K562 (cell line): ENCODE measurements at regions not wholly inside any gene's neighbourhood (a gene's known extent, or its start where the extent isn't known, plus 50 kb on each side); places are given as distances from the start of the nearest gene placed in this dataset.

Source experiments
- ATAC-seq: fragments of 200-7000 bp; cut with Tn5 transposase; 3 replicates; pipeline ENCODE4 v1.9.1; 2020; ENCODE audit warnings: moderate library complexity
- BruUV-seq: library from RNA; stranded (reverse); fragments of 400-500 nt; replicated peaks from 2 replicates; lab custom pipeline; 2021; lab: Mats Ljungman, UMichigan
- CTCF ChIA-PET: fragments of 300-600 bp; formaldehyde crosslinking; extraction: SDS; loops from one replicate; lab custom pipeline; 2021; ENCODE audit warnings: low intra/inter-chr PET ratio; lab: Yijun Ruan, JAX
- POLR2A ChIA-PET: fragments of 300-600, 350-650 bp; sonication (Branson Sonifier 250); formaldehyde crosslinking; extraction: SDS; loops from one replicate; lab custom pipeline; 2021; ENCODE audit warnings: antibody characterized with exemption, inconsistent platforms; lab: Yijun Ruan, JAX
- DNase-seq, 4 experiments: peaks; one replicate each; pipeline versions ENCODE4 v3.0.0 to v3.0.0-alpha.2; 2011 to 2018; ENCODE audit warnings: low spot score in 3 of 4, mixed read lengths in 3 of 4; ENCODE audit errors: extremely low read depth in 1 of 4
- FAIRE-seq: peaks from 2 replicates; lab custom pipeline; 2011; peaks lifted over from hg19 to GRCh38; lab: Jason Lieb, UNC
- H2AFZ ChIP-seq: 2 replicates; pipeline ENCODE4 v1.6.0; 2011; ENCODE audit warnings: low read depth, low read length, control low read depth, inconsistent platforms
- H3K27ac ChIP-seq: fragments of 200-600 bp; 3 replicates; pipeline ENCODE4 v1.8.0; 2011; ENCODE audit warnings: low read depth, mild to moderate bottlenecking, control low read depth, inconsistent platforms, low read length, moderate library complexity, mixed read lengths; ENCODE audit errors: extremely low read depth
- H3K27me3 ChIP-seq, 2 experiments: fragments of 300-600 bp in 1 of 2; 2 replicates in 1 of 2; 3 replicates in 1 of 2; pipeline versions ENCODE4 v1.6.0 to v1.8.0; 2011; ENCODE audit warnings: inconsistent platforms in 2 of 2, low read length in 2 of 2, mild to moderate bottlenecking in 1 of 2, mixed read lengths in 1 of 2, moderate library complexity in 1 of 2; ENCODE audit not compliant: control insufficient read depth in 2 of 2, insufficient read depth in 2 of 2
- H3K36me3 ChIP-seq: fragments of 300-600 bp; 3 replicates; pipeline ENCODE4 v1.8.0; 2011; ENCODE audit warnings: mild to moderate bottlenecking, low read length, inconsistent platforms; ENCODE audit not compliant: control insufficient read depth, insufficient read depth
- H3K4me1 ChIP-seq, 2 experiments: fragments of 200-600 bp in 1 of 2; replicated peaks in 1 of 2; 2 replicates in 1 of 2; 3 replicates in 1 of 2; pipeline versions ENCODE4 v1.5.1 to v1.8.0; 2011; ENCODE audit warnings: inconsistent platforms in 2 of 2, low read length in 2 of 2, mild to moderate bottlenecking in 1 of 2, mixed read lengths in 1 of 2, moderate library complexity in 1 of 2; ENCODE audit not compliant: control insufficient read depth in 2 of 2, insufficient read depth in 2 of 2
- H3K4me2 ChIP-seq: 2 replicates; pipeline ENCODE4 v1.6.1; 2011; ENCODE audit warnings: low read length, control low read depth, inconsistent platforms, mixed read lengths; ENCODE audit not compliant: insufficient read depth
- H3K4me3 ChIP-seq: fragments of 200-600 bp; sonication (generic), shearing (Covaris generic); 2 replicates; pipeline ENCODE4 v1.5.1; 2016; ENCODE audit warnings: control low read depth, inconsistent platforms
- H3K79me2 ChIP-seq: fragments of 200-600 bp; 3 replicates; pipeline ENCODE4 v1.8.0; 2011; ENCODE audit warnings: low read length, inconsistent platforms; ENCODE audit not compliant: control insufficient read depth, insufficient read depth
- H3K9ac ChIP-seq, 2 experiments: 2 replicates each; pipeline versions ENCODE4 v1.6.0 to v1.6.1; 2011; ENCODE audit warnings: low read depth in 2 of 2, low read length in 2 of 2, control low read depth in 1 of 2, inconsistent platforms in 1 of 2, mild to moderate bottlenecking in 1 of 2, mixed read lengths in 1 of 2; ENCODE audit not compliant: insufficient read depth in 1 of 2
- H3K9me1 ChIP-seq: one replicate; pipeline ENCODE4 v1.6.0; 2011; ENCODE audit warnings: inconsistent platforms, mild to moderate bottlenecking, low read length, moderate library complexity; ENCODE audit not compliant: control insufficient read depth, insufficient read depth
- H3K9me3 ChIP-seq: replicated peaks from 2 replicates; pipeline ENCODE4 v1.5.1; 2011; ENCODE audit warnings: low read depth, low read length, inconsistent platforms; ENCODE audit not compliant: control insufficient read depth, insufficient read depth
- H4K20me1 ChIP-seq: replicated peaks from 2 replicates; pipeline ENCODE4 v1.6.1; 2011; ENCODE audit warnings: low read length, inconsistent platforms, mixed read lengths; ENCODE audit not compliant: control insufficient read depth, insufficient read depth
- GATAD2A ChIP-seq: fragments of 450-650 bp; IDR thresholded peaks from 2 replicates; pipeline ENCODE4 v1.6.1; 2017
- GMEB1 ChIP-seq: fragments of 250-450 bp; sonication (Bioruptor Pico); IDR thresholded peaks from 2 replicates; pipeline ENCODE4 v1.4.0; 2020; ENCODE audit warnings: mild to moderate bottlenecking
- KDM2B ChIP-seq: fragments of 250-450 bp; sonication (Bioruptor Pico); IDR thresholded peaks from 2 replicates; pipeline ENCODE4 v1.8.0; 2021; ENCODE audit warnings: mild to moderate bottlenecking, moderate library complexity
- NELFE ChIP-seq: IDR thresholded peaks from 2 replicates; pipeline ENCODE4 v1.6.1; 2011; ENCODE audit warnings: mild to moderate bottlenecking; ENCODE audit not compliant: insufficient read depth, insufficient read length
- NFE2L1 ChIP-seq: fragments of 450-650 bp; IDR thresholded peaks from 2 replicates; pipeline ENCODE4 v1.6.1; 2016; ENCODE audit warnings: missing genetic modification characterization, low read depth, mild to moderate bottlenecking, missing compliant biosample characterization, moderate library complexity, borderline replicate concordance
- RBFOX2 ChIP-seq: fragments of 200-400 bp; formaldehyde crosslinking; IDR thresholded peaks from 2 replicates; pipeline ENCODE4 v1.6.1; 2017; ENCODE audit warnings: low read depth, mild to moderate bottlenecking, low read length, moderate library complexity
- TCF7L2 ChIP-seq: fragments of 150-350 bp; IDR thresholded peaks from 2 replicates; pipeline ENCODE4 v1.6.1; 2016; ENCODE audit warnings: low read depth, mild to moderate bottlenecking, low read length, moderate library complexity
- ZBTB26 ChIP-seq: fragments of 450-650 bp; formaldehyde crosslinking; IDR thresholded peaks from 2 replicates; pipeline ENCODE4 v1.4.0; 2022; ENCODE audit warnings: missing genetic modification characterization
- ZNF165 ChIP-seq: fragments of 250-450 bp; sonication (Bioruptor Pico); IDR thresholded peaks from 2 replicates; pipeline ENCODE4 v1.4.0; 2020; ENCODE audit warnings: borderline replicate concordance
- ZNF449 ChIP-seq: fragments of 250-450 bp; sonication (Bioruptor Pico); IDR thresholded peaks from 2 replicates; pipeline ENCODE4 v1.8.0; 2022; ENCODE audit warnings: moderate library complexity, mild to moderate bottlenecking, inconsistent platforms
- ZNF655 ChIP-seq: fragments of 250-450 bp; sonication (Bioruptor Pico); IDR thresholded peaks from 2 replicates; pipeline ENCODE4 v1.5.0; 2021
- ZNF668 ChIP-seq: fragments of 250-450 bp; sonication (Bioruptor Pico); IDR thresholded peaks from 2 replicates; pipeline ENCODE4 v1.8.0; 2022; ENCODE audit warnings: mild to moderate bottlenecking, inconsistent platforms
- ZNF785 ChIP-seq: fragments of 250-450 bp; sonication (Bioruptor Pico); IDR thresholded peaks from 2 replicates; pipeline ENCODE4 v1.4.0; 2020; ENCODE audit warnings: mild to moderate bottlenecking
- WGBS: fragments of 100-300 bp; shearing (Covaris generic); methylation state at CpG from one replicate; pipeline ENCODE4 v1.1.6; 2016; ENCODE audit warnings: low coverage, mixed read lengths; ENCODE audit not compliant: insufficient coverage; ENCODE audit errors: missing lambda C conversion rate; 5-methylcytosine and 5-hydroxymethylcytosine counted together
- in situ Hi-C: fragments of 300-500 bp; cut with MboI; formaldehyde crosslinking; loops from 4 replicates; pipeline ENCODE4 v1.15.0; 2018; ENCODE audit warnings: inconsistent platforms, mixed read lengths
- intact Hi-C: fragments of 100-400 bp; cut with micrococcal nuclease; formaldehyde crosslinking; loops from 2 replicates; pipeline ENCODE4 v1.14.2; 2022

GRCh38 chr4:17029964-17030363, 131.5 kb upstream of the LDB2 start:
- Histone ChIP-seq H3K27ac (no peak overlapping the region), H3K4me1 (no peaks in the 10 kb centered on the region), H3K36me3 (no peaks in the 10 kb centered on the region), H4K20me1 (no peaks in the 10 kb centered on the region), H3K79me2 (no peaks in the 10 kb centered on the region), H3K9me3 (no peaks in the 10 kb centered on the region), H3K9ac (no peak overlapping the region), H3K9me1 (no peaks in the 10 kb centered on the region), H3K4me2 (no peak overlapping the region), H2AFZ (no peak overlapping the region), H3K27me3 (no peaks in the 10 kb centered on the region), H3K4me3 (no peak overlapping the region)
- ATAC-seq (no peak), FAIRE-seq (no peak), DNase-seq (no peak)
- no peak for TF ChIP-seq ZNF449 (CRISPR knock-in tag)
- TF ChIP-seq GMEB1 = no peak
- no peak for TF ChIP-seq NELFE
- TF ChIP-seq RBFOX2 = no peak
- no peak for TF ChIP-seq NFE2L1 (tag)
- TF ChIP-seq ZNF785 (CRISPR knock-in tag) = no peak
- TF ChIP-seq GATAD2A = no peak
- TF ChIP-seq TCF7L2 = no peak
- no peak for TF ChIP-seq ZBTB26 (CRISPR knock-in tag)
- no peak for TF ChIP-seq KDM2B (CRISPR knock-in tag)
- no peak for TF ChIP-seq ZNF655 (CRISPR knock-in tag)
- TF ChIP-seq ZNF668 (CRISPR knock-in tag) = no peak
- TF ChIP-seq ZNF165 (CRISPR knock-in tag) = no peak
- WGBS = 0% methylated on average over 2 of the region's 2 CpGs
- ChIA-PET CTCF (no interaction called here), POLR2A (no interaction called here)
- in situ Hi-C loops = no loop called here
- intact Hi-C loops = no loop called here
- no TSS peak for BruUV-seq
